Stimulated activated CD8-positive, alpha-beta memory T cell treated with anti-CD3 and anti-CD28 coated beads, Interleukin-4, amount 100 ng/mL, for 1 hour (primary cell): ENCODE measurements at regions not wholly inside any gene's neighbourhood (a gene's known extent, or its start where the extent isn't known, plus 50 kb on each side); places are given as distances from the start of the nearest gene placed in this dataset.

Source experiments
- DNase-seq, 2 donors: peaks; one replicate each; pipeline ENCODE4 v3.0.0-alpha.2; 2020; ENCODE audit warnings: low read depth in 2 of 2, low spot score in 1 of 2

DNA sequence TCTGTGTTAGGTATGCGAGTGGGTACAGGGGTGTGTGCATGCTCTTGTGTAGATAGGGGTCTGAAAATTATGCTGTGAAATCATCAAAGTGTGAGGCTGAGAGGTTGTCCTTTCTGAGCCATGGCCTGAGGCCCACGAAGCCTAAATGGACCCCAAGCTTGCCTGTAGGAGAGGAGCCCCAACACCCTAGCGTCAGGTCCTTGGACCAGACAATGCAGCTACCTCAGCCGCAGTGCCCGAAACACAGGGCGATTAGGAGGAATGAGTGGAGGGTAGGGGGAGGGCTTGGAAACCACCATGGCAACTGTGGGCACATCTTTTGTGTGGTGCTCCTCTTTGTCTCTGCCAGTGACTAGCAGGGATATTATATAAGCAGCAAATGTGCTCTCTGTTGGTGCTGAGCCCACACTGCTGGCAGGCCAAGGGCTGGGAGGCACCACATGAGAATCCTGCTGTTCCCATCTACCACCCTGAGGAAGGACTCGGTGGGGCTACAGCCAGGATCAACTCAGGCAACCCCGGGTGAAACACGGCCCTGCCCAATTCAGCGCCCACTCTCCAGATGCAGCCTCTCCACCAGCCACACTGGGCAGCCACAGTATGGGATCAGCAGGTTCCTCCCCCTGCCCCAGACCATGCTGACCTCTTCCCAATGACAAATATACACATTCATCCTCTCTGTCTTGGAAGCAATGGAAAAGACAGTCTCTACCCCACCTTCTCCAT lies 84.6 kb upstream of the FSTL4 start:
- DNase-seq = no peak

DNA sequence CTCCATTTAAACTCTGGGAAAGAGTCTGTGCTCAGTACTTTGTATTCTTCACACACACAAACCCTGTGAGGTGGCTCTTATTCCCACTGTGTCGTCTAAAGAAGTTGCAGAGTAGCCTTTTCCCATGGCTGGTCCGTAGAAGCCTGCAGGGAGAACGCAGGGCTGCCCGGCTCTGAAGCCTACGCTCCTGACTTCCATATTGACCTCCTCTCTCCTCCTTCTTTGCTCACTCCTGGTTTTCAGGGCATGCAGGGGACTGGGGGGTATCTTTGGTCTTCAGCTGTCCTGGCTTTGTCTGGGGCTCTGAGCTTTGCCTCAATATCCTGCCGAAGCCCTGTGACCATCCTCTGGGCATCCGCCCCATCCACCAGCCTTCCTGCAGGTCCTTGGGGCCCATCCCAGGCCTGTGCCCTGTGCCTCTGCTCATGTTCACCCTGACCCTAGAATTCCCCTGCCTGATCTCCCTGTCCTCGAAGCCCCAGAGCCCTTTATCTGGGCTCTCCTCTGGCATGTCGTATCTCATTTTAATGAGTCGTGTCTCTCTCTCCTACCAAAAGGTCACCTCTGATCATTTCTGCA lies 83.8 kb upstream of the FSTL4 start:
- no peak for DNase-seq

DNA sequence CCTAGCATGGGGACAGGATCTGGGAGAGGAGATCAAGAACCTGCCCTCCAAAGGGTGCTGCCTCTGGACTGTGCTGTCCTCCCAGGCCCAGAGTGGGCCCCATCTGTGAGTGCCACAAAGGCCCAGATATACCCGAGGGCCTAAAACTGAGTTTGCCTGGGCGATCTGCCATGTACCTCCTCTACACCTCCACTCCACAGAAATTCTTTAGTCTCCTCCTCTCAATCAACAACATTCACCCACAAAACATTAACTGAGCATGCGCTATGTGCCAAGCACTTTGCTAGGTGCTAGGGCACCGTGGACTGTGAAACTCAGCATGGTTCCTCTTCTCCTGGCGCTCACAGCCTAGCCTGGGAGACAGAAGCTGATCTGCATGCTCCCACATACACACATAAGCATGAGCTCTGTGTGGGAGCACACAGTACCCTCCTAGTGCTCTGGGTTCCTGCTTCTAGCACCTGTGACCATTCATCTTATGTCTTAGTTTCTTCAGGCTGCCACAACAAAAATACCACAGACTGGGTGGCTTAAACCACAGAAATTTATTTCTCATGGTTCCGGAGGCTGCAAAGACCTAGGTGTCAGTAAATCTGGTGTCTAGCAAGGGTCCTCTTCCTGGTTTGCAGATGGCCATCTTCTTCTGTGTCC lies 82.0 kb upstream of the FSTL4 start:
- no peak for DNase-seq

DNA sequence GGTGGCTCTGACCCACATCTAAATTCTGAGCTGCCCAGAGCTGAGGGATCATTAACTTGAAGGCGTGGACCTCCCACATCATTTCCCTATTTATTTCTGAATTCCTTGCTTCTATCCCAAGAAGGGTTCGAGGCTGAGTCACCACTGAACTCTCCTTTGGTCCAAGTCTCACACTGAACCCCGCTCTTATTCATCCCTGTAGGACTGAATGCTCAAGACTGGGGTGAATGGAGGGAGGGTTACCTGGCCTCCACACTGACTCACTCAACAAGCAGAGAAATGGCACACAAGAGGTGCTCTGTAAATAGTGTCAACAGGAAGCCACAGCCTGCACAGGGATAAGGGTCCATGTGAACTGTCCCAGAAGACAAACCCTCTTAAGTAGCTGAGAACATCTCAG lies 79.1 kb upstream of the FSTL4 start:
- DNase-seq = no peak

DNA sequence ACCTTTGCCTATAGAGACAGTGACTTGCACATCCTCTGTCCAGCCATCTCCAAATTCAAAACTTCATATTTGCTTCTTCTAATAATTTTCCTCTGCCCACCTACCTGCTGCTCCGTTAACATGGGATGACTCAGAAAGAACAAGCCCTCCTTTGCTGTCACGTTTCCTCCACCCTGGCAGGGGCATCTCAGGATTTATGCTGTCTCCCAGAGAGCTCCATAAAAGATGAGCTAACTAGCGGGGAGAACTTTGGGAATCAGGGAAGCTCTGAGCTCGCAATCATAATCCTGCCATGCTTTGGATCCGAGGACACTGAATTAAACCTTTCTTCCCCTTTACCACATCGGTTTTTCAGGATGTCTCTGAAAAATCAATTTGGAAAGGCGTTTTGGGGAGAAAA lies 78.4 kb upstream of the FSTL4 start:
- DNase-seq = no peak

DNA sequence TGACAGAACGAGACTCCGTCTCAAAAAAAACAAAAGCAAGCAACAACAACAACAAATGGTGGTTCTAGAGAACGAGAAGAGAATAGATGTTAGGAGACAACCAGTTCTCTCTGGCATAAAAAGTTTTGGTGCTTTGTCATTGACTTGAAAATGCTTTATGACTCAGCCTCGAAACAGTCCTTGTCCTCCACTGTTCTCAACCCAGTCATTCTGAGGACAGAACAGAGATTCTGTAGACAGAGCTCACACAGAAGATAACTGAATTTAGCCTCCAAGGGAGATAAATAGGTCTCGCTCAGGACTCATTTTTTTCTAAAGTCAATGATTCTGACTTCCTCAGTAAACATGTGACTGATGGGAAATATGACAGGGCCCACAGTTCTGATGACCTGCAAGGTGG lies 76.0 kb upstream of the FSTL4 start:
- no peak for DNase-seq

DNA sequence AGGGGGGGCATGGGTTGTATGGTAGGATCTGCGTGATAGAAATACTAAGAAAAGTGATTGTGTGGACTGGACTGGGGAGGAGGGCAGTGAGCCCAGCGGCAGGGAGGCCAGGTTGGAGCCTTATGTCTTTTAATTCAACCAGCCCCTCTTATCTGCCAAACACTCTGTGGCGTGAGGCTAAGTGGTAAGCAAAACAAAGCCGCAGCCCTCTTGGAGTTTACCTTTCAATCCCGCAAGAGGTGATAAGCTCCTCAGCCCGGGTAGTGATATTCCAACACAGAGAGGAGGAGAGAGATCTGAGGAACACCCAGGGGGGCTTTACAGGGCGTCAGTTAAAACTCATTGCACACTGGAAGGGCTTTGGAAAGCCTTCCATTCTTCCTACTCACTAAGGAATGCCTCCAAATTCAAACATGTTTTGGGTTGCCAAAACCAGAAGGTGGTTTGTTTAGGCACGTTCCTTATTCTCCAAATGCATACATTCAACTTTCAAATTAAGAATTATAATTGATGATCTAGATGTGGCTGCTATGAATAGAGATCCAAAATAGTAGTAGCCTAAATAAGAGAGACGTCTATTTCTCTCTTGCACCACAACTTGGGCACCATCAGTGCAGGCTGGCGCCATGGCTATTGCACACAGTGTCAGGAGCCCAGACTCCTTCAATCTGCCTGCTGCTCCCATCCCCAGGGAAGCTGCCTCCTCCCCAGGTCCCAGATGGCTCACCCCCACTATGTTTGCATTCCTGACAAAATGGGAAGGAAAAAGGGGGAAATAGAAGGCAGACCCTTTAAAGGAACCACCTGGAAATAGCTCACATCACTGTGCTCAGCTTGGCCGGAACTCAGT lies 75.1 kb upstream of the FSTL4 start:
- no peak for DNase-seq

DNA sequence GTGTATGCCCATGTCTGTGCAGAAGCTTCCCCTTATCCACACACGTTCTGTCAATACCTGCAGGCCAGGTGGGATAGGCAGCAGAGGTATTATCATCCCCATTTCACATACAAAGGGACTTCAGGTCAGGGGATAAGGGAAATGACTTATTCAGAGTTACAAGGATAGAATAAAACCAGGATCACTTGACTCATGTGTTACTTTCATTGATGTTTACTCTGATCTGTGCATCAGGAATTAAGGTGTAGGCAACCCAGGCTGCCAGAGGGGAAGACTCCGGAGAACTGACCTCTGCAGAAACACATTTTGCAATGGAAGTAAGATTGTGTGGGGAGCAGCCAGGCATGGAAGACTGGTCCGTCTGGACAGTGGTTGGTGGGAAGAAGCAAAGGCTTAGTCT lies 74.2 kb upstream of the FSTL4 start:
- no peak for DNase-seq

DNA sequence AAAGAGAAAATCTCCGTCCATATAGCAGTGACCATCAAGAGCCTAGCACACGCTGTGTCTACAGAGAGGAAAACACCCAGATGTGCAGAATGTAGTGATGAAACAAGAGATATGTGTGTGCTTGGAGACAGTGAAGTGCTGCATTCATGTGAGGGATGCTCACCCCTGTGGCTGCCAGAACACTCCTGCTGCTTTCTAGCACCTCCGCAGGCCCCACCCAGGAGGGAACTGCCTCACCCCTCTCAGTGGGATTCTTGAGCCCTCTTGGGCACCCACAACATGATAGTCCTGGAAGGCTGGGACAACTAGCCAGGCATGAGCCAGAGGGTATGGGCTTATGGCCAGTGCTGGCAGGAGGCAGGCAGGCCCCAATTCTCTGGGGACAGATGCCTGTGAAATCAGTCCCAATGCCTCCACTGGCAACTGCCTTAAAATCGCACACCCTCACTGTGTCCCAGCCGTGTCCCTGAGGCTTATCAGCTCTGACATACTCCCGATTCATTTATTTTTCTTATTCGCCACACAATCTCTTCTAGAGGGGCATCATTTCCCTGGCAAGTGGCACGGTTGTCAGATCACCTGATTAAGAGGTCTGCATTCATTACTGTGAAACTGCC lies 73.2 kb upstream of the FSTL4 start:
- DNase-seq = no peak

DNA sequence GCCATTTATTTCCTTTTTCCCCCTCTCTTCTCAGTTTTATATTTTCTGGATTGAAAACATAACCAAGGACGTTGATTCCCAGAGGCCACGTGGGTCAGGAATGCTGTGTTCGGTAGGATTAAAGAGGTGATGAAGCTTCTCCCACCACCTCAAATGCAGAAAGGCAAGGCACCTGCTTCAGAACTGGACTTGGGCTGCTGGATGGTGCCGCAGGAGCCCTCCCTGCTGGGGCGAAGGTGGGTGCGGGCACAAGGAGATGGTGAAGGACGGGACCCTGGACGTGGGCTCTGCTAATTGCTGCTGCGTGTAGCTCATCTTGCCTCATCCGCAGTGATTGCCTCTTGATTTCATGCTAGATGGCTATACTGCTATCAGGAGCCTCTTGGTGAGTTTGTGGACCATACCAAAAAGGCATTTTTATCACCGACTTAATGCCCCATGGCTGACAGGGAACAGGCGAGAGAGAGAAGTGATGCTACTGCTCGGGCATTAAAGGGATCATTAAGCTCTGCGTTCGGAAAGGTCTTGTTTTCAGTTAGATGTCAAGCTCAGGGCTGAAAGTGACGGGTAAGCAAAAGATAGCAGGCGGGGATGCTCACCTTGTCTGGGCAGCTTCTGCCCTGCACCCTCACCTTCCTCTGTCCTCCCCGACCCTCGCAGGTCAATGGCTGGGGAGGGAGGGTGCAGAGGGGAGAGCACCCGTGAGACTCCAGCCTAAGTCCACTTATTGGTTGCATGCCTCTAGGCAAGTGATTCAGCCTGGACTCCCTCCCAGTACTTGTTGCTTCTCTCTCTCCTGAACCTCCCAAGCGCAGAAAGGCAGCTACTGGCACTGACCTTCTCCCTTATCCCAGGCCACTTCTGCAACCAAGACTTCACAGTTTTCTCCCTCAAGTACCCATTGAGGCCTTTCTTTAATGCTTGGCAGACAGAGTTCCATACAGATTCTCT lies 71.6 kb upstream of the FSTL4 start:
- DNase-seq = no peak

DNA sequence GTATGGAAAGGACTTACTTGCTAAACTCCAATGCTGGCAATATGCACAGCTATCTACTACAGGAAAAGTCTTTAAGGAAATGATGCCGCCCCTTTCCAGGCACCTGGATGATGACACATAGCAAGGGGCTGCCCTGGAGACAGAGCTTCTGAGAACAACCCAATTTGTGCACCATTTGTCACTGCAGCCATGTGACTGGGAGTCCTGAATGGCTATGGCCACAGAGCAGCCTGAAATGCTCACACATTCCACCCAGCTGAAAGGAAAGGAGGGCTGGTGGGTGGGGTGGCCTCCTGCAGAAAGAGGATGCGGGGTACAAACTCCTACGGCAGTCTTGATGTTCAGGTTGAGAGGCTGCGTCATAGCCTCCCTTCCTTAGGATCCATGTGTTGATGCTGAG lies 70.1 kb upstream of the FSTL4 start:
- DNase-seq = no peak

DNA sequence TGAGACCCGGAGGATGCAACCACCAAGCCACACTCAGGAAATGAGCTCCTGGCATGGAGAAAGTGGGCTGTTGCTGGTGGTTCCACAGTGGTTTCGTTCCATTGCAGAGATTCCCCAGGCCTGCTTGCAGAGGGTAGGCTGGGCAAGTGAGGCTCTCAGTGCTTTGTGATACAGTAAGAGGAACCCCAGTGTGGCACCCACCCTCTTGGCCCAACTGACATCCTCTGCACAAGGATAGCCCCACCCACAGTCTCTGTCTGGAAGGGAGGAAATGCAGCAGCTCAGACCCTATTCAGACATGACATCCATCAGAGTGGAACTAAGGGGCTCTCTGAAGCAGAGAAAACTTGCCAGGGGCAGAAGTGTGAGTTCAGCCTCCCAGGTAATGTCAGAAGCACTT lies 69.6 kb upstream of the FSTL4 start:
- no peak for DNase-seq

DNA sequence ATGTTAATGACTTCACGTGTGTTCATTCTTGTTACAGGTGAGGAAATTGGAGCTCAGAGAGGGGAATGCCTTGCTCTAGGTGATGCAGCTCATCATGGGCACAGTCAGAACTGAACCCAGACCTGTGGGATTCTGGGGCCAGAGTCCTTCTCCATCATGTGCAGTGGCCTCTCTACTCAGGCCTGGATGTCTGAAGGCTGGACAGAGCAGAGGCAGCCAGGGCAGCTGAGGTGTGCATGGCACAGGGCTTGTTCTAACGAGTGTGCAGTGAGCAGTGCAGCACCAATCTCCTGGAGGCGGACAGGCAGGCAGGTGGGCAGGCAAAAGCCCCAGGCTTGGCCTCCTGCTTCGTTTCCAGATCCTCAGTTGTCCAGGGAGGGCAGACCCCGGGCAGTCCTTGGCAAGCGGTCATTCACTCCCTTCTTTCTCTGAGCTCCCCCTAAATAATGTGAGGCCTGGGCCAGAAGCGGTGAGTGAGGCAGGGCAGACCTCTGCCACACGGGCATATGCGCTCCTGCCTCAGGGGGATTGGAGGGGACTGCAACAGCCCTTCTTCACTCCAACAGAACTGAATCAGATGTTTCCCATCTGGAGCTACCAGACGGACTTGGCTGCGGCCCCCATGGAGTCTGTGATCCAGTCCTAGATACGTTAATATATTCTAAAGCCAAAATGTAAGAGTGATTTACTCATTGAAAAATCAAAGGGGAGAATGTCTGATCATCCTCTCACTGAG lies 68.7 kb upstream of the FSTL4 start:
- DNase-seq = no peak

DNA sequence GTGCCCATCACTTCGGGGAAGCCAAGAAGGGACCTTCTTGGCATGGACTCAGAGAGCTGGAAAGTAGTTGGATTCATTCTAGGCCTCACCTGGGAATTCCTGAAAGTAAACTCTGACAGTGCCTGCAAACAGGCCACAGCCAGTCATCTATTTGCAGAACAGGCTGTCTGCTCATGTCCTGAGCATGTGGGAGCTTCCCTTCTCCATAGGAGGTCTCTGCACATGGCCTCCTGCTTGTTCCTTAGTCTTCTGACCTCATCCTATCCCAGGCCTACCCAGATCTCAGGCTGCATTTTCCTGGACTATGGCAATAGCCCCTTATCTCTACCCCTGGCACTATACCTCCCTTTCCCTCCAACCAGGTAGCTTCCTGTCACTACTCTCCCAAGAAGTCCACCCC lies 67.2 kb upstream of the FSTL4 start:
- no peak for DNase-seq

DNA sequence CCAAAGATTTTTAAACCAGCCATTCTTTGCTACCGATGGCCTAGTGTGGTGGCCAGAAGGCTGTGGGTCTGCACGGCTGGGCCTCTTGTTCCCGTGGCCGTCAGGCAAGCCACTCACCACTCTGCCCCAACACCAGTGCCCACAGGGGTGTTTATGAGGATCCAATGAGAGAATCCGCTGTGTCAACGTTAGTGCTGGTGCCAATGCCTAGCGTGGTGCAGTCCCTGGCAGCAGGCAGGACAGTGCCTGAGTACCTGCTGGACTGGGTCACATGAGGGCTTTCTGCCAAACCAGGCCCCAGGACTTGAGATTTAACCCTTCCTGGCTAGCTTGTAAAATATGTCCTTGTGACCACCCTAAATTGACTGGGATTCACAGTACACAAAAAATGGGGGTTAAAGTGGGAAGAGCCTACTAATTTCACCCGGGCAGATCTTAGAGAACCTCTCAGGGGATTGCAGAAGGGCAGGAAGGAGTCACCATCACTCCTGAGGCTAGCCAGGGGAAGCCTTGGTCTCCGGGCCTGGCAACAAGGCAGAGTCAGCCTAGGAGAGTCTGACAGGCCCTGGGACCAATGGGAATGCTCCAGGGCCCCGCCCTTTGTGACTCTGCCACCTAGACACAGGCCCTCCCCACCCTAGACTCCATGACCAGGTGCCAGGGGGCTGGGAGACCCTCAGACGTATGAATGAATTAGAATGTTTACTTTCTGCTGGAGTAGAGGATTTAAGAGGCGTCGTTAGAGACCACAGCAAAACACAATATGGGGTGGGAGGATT lies 63.2 kb upstream of the FSTL4 start:
- no peak for DNase-seq

DNA sequence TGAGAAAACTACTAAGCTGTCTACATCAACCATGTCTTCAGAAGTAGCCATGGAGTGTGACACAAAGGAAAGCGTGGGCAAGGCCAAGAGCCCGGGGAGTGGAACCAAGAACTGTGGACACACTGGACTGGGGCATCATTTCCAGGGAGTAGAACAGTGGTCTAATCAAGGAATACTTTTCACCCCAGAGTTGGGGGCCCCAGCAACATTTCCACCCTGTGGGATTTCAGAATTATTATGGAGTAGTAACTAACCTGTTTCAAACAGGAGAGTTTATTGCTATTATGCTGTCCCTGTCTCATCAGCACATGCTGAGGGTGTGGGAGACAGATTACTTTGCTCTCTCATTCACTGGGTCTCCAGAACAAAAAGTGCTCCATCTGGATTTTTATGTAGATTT lies 58.0 kb upstream of the FSTL4 start:
- no peak for DNase-seq

DNA sequence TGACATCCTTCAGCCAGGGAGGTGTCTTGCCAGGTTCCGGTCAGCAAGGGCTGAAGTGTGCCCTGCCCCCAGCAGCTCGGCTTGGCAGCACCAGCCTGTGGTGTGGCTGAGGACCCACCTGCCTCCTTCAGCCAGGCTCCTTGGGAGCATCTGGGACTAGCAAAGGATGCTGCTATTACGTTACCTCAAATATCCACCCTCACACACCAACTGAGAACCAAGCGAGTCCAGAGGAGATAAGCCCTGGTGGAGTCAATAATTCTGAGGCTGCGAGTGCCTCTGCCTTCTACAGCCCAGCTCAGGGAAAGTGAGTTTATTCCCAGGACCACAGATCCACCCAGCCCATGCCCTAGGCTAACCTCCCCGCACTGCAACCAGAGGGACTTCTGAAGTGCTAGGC lies 57.1 kb upstream of the FSTL4 start:
- no peak for DNase-seq

DNA sequence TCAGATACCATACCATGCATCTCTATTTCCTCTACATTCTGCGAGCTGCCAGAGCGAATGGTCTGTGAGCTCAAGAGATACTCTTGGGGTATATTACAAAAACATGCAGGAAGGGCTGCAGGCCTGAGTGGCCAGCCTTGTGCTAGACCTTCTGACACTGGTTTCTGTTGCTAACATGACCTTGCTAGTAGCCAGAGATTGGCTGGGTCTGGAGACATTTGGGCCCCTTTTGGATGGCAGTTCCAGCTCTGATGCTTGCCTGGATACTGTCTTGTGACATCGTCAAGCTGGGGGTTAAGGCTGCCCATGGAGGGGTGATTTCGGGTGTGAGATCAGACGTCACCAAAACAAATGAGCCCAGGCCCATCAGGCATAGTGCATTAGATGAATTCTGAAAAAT lies 56.1 kb upstream of the FSTL4 start:
- DNase-seq = no peak

DNA sequence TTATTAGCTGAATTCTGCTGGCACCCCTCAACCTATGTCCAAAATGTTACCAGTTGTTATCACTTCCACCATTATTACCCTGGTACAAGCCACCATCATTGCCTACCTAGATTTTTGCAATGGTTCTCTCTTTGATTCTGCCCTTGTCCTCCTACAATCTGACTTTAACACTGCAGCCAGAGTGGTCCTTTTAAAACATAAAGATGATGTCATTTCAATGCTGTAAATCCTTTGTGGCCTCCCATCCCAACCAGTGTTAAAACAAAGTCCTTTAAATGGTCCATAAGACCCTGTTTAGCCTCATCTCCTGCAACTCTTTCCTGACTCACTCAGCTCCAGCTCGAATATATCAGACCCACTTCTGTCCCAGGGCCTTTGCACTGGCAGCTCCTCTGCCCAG lies 54.9 kb upstream of the FSTL4 start:
- DNase-seq = no peak
